Globus pallidus (tissue), 1 donor: ENCODE measurements at regions not wholly inside any gene's neighbourhood (a gene's known extent, or its start where the extent isn't known, plus 50 kb on each side); places are given as distances from the start of the nearest gene placed in this dataset.
"Not testable (repeated sequence)": the region's sequence is repeated elsewhere in the genome, so short reads cannot be mapped to it uniquely, and the experiment has no call there.

ENCODE experiments used
- DNase-seq: peaks from one replicate; pipeline ENCODE4 v3.0.0-alpha.2; 2015; ENCODE audit warnings: low spot score

- no peak for DNase-seq
Measured at GRCh38 chr2:58364098-58364497, 123.0 kb upstream of the FANCL start.

- DNase-seq: no peak
Measured at GRCh38 chr2:58358026-58358425, 116.9 kb upstream of the FANCL start.

GRCh38 chr2:58357521-58357920 is 116.4 kb upstream of the FANCL start:
- DNase-seq: no peak

- DNase-seq: no peak
Measured at GRCh38 chr2:58354230-58354629, 113.1 kb upstream of the FANCL start.

GRCh38 chr2:58350484-58350883 is 109.4 kb upstream of the FANCL start:
- no peak for DNase-seq

GRCh38 chr2:58347810-58348209 is 106.7 kb upstream of the FANCL start:
- no peak for DNase-seq

- no peak for DNase-seq
Measured at GRCh38 chr2:58341047-58341446, 99.9 kb upstream of the FANCL start.

- no peak for DNase-seq
Measured at GRCh38 chr2:58339548-58340243, 98.6 kb upstream of the FANCL start.

- no peak for DNase-seq
Measured at GRCh38 chr2:58336416-58336815, 95.3 kb upstream of the FANCL start.

- no peak for DNase-seq
Measured at GRCh38 chr2:58334414-58334813, 93.3 kb upstream of the FANCL start.

GRCh38 chr2:58325296-58325895 is 84.3 kb upstream of the FANCL start:
- not testable (repeated sequence) for DNase-seq

GRCh38 chr2:58319481-58319880 is 78.4 kb upstream of the FANCL start:
- no peak for DNase-seq

GRCh38 chr2:58318949-58319348 is 77.8 kb upstream of the FANCL start:
- not testable (repeated sequence) for DNase-seq

GRCh38 chr2:58313926-58314325 is 72.8 kb upstream of the FANCL start:
- DNase-seq: no peak

GRCh38 chr2:58308435-58308834 is 67.3 kb upstream of the FANCL start:
- DNase-seq: no peak

GRCh38 chr2:58304843-58305242 is 63.7 kb upstream of the FANCL start:
- no peak for DNase-seq

- DNase-seq: no peak
Measured at GRCh38 chr2:58299123-58299522, 58.0 kb upstream of the FANCL start.

- peak; percentile 59 for DNase-seq
Measured at GRCh38 chr2:58293056-58293455, 51.9 kb upstream of the FANCL start.

GRCh38 chr2:58291726-58292438 is 50.8 kb upstream of the FANCL start:
- DNase-seq: no peak
